CD4-positive, alpha-beta memory T cell (primary cell): ENCODE measurements at regions not wholly inside any gene's neighbourhood (a gene's known extent, or its start where the extent isn't known, plus 50 kb on each side); places are given as distances from the start of the nearest gene placed in this dataset.
A peak's percentile ranks its signal among the peaks of the same experiment; 100 is the strongest.

Experiments used
- CTCF ChIA-PET: fragments of 350-600 bp; sonication (Branson Sonifier 250); formaldehyde crosslinking; loops from one replicate; lab custom pipeline; 2021; ENCODE audit warnings: inconsistent platforms; ENCODE audit not compliant: partially characterized antibody; lab: Charles Lee
- POLR2A ChIA-PET: fragments of 350-600 bp; sonication (Branson Sonifier 250); formaldehyde crosslinking; loops from one replicate; lab custom pipeline; 2021; ENCODE audit not compliant: partially characterized antibody; lab: Charles Lee
- DNase-seq, 5 donors: peaks; one replicate each; pipeline versions ENCODE4 v3.0.0 to v3.0.0-alpha.2; 2020 to 2022; ENCODE audit warnings: mixed read lengths in 1 of 5
- H3K27ac ChIP-seq: one replicate; pipeline ENCODE4 v1.7.0; 2013; ENCODE audit warnings: low read depth, low read length
- H3K27me3 ChIP-seq: 2 replicates; pipeline ENCODE4 v1.7.0; 2013; ENCODE audit warnings: mild to moderate bottlenecking, low read length, moderate library complexity; ENCODE audit not compliant: insufficient read depth
- H3K36me3 ChIP-seq: 2 replicates; pipeline ENCODE4 v1.7.0; 2013; ENCODE audit warnings: mild to moderate bottlenecking, low read length, moderate library complexity; ENCODE audit not compliant: insufficient read depth
- H3K4me1 ChIP-seq: 2 replicates; pipeline ENCODE4 v1.7.0; 2013; ENCODE audit warnings: mild to moderate bottlenecking, low read length, moderate library complexity; ENCODE audit not compliant: insufficient read depth
- H3K4me3 ChIP-seq, 2 donors: one replicate each; pipeline ENCODE4 v1.7.0; 2013; ENCODE audit warnings: low read length in 2 of 2, mild to moderate bottlenecking in 1 of 2
- H3K9me3 ChIP-seq, 2 donors: one replicate each; pipeline ENCODE4 v1.7.0; 2013; ENCODE audit warnings: low read length in 2 of 2, control low read depth in 1 of 2; ENCODE audit not compliant: control insufficient read depth in 1 of 2
- H3K27ac Mint-ChIP-seq, 7 donors: one replicate each; pipeline ENCODE4 v1.8.0; 2020 to 2021; ENCODE audit warnings: mixed read lengths in 7 of 7, mild to moderate bottlenecking in 6 of 7, inconsistent platforms in 3 of 7, moderate library complexity in 3 of 7
- H3K27me3 Mint-ChIP-seq, 2 donors: one replicate each; pipeline ENCODE4 v1.8.0; 2020 to 2021; ENCODE audit warnings: mixed read lengths in 2 of 2
- H3K36me3 Mint-ChIP-seq, 2 donors: one replicate each; pipeline ENCODE4 v1.8.0; 2020 to 2021; ENCODE audit warnings: mixed read lengths in 2 of 2, inconsistent platforms in 1 of 2, mild to moderate bottlenecking in 1 of 2
- H3K4me1 Mint-ChIP-seq, 4 donors: one replicate each; pipeline ENCODE4 v1.8.0; 2020 to 2021; ENCODE audit warnings: mixed read lengths in 4 of 4, mild to moderate bottlenecking in 1 of 4
- H3K4me3 Mint-ChIP-seq, 8 donors: one replicate each; pipeline ENCODE4 v1.8.0; 2020 to 2021; ENCODE audit warnings: mixed read lengths in 8 of 8, mild to moderate bottlenecking in 7 of 8, moderate library complexity in 6 of 8, inconsistent platforms in 3 of 8
- H3K9me3 Mint-ChIP-seq, 8 donors: one replicate each; pipeline ENCODE4 v1.8.0; 2020 to 2021; ENCODE audit warnings: mixed read lengths in 8 of 8, mild to moderate bottlenecking in 5 of 8, inconsistent platforms in 3 of 8, moderate library complexity in 1 of 8
- intact Hi-C: fragments of 100-400 bp; cut with micrococcal nuclease; formaldehyde crosslinking; loops from one replicate; pipeline ENCODE4 v1.15.1; 2023

DNA sequence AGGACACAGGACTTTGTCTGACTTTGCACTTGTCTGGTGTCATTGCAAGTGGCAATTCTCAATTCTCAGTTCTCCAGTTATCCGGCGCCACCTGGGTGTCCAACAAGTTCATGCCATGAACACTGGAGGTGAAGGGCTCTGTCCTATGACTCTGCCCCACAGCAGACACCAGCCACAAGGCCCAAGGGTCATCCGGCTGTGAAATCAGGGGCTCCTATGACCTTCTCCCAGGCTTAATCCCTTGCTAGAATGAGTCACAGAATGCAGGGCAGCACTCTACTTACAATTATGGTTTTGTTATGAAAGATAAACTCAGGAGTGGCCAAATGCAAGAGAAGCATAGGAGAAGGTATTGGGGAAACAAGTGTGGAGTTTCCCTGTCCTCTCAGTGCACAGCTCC is 392.0 kb downstream of the GADD45G start:
- Histone ChIP-seq H3K27me3 (no peaks in the 10 kb centered on the region), H3K4me1 (peaks cover 19% of the 10 kb centered on the region), H3K9me3 (no peaks in the 10 kb centered on the region), H3K4me3 (no peak overlapping the region), H3K27ac (no peak overlapping the region), H3K36me3 (no peaks in the 10 kb centered on the region)
- intact Hi-C loops = loop anchor here (10.0 kb wide), 1 partner anchor 392 kb away; the partner anchor contains the start of gene GADD45G
- ChIA-PET CTCF (no interaction called here), POLR2A (no interaction called here)
- H3K9me3 Mint-ChIP-seq = no peaks in the 10 kb centered on the region
- no peaks in the 10 kb centered on the region for H3K36me3 Mint-ChIP-seq
- peaks cover 11 to 26% (median 24%) of the 10 kb centered on the region in 4 donors for H3K4me1 Mint-ChIP-seq
- H3K4me3 Mint-ChIP-seq = no peak overlapping the region
- H3K27ac Mint-ChIP-seq = peak overlapping the region in 1 of 7 donors; percentile 22
- H3K27me3 Mint-ChIP-seq = peaks cover 0 to 2% of the 10 kb centered on the region in 2 donors
- peak in 1 of 5 donors; percentile 5 for DNase-seq

- Mint-ChIP-seq H3K9me3 (no peaks in the 10 kb centered on the region), H3K27ac (peak overlapping the region in 5 of 7 donors; percentile 13 to 74 (median 65)), H3K36me3 (no peaks in the 10 kb centered on the region), H3K4me3 (peak overlapping the region in 3 of 8 donors; percentile 1 to 70 (median 40)), H3K27me3 (peaks cover 0 to 2% of the 10 kb centered on the region in 2 donors), H3K4me1 (peaks cover 14 to 26% (median 24%) of the 10 kb centered on the region in 4 donors)
- Histone ChIP-seq H3K9me3 (no peaks in the 10 kb centered on the region), H3K27ac (no peak overlapping the region), H3K4me1 (peaks cover 19% of the 10 kb centered on the region), H3K4me3 (no peak overlapping the region), H3K36me3 (no peaks in the 10 kb centered on the region), H3K27me3 (no peaks in the 10 kb centered on the region)
- ChIA-PET POLR2A (interaction anchor here (0.6 kb wide), 1 partner anchor 1789 kb away, joined by 7 read pairs; no protein-coding TSS in a partner anchor), CTCF (interaction anchor here (1.6 kb wide), 1 partner anchor 400 kb away, joined by 4 read pairs; no protein-coding TSS in a partner anchor)
- no peak for DNase-seq
- intact Hi-C loops = loop anchor here (10.0 kb wide), 1 partner anchor 394 kb away; the partner anchor contains the start of gene GADD45G
These were observed 393.8 kb downstream of the GADD45G start for GRCh38 chr9:89998633-89999032.

GRCh38 chr9:89999176-89999533 is 394.3 kb downstream of the GADD45G start:
- H3K27ac ChIP-seq = no peak overlapping the region

GRCh38 chr9:89999534-90000370 is 394.9 kb downstream of the GADD45G start:
- Histone ChIP-seq H3K4me3 (peak overlapping the region in 1 of 2 donors; percentile 44), H3K9me3 (no peaks in the 10 kb centered on the region), H3K27me3 (no peaks in the 10 kb centered on the region), H3K27ac (no peak overlapping the region), H3K36me3 (no peaks in the 10 kb centered on the region), H3K4me1 (peaks cover 19% of the 10 kb centered on the region)
- Mint-ChIP-seq H3K36me3 (no peaks in the 10 kb centered on the region), H3K9me3 (peaks cover 0 to under 1% (median 0%) of the 10 kb centered on the region in 8 donors), H3K4me3 (peak overlapping the region; percentile 49 to 78 (median 66)), H3K27me3 (peaks cover 0 to 2% of the 10 kb centered on the region in 2 donors), H3K4me1 (peaks cover 14 to 26% (median 24%) of the 10 kb centered on the region in 4 donors), H3K27ac (peak overlapping the region in 6 of 7 donors; percentile 37 to 93 (median 55))
- ChIA-PET CTCF (interaction anchor here (1.3 to 1.6 kb wide), 3 partner anchors 11 to 402 kb away, joined by 3 to 6 read pairs (median 4); no protein-coding TSS in a partner anchor), POLR2A (no interaction called here)
- peak in 4 of 5 donors; percentile 8 to 28 (median 23) for DNase-seq
- intact Hi-C loops = loop anchor here (10.0 kb wide), 1 partner anchor 395 kb away; the partner anchor contains the start of gene GADD45G

More at GRCh38 chr9:89999176-89999533, 394.3 kb downstream of the GADD45G start:
- no peaks in the 10 kb centered on the region for H3K9me3 Mint-ChIP-seq
- intact Hi-C loops = loop anchor here (10.0 kb wide), 1 partner anchor 394 kb away; the partner anchor contains the start of gene GADD45G
- ChIA-PET CTCF (interaction anchor here (1.3 to 1.6 kb wide), 2 partner anchors 396 to 401 kb away, joined by 4 to 6 read pairs; no protein-coding TSS in a partner anchor), POLR2A (no interaction called here)
- H3K4me3 ChIP-seq = no peak overlapping the region
- no peaks in the 10 kb centered on the region for H3K9me3 ChIP-seq
- peak overlapping the region in 6 of 8 donors; percentile 25 to 78 (median 68) for H3K4me3 Mint-ChIP-seq
- no peaks in the 10 kb centered on the region for H3K36me3 ChIP-seq
- H3K27me3 ChIP-seq = no peaks in the 10 kb centered on the region
- H3K36me3 Mint-ChIP-seq = no peaks in the 10 kb centered on the region
- DNase-seq = no peak
- H3K4me1 ChIP-seq = peaks cover 19% of the 10 kb centered on the region
- H3K27me3 Mint-ChIP-seq = peaks cover 0 to 2% of the 10 kb centered on the region in 2 donors
- peak overlapping the region in 3 of 7 donors; percentile 17 to 65 (median 48) for H3K27ac Mint-ChIP-seq
- peaks cover 14 to 26% (median 24%) of the 10 kb centered on the region in 4 donors for H3K4me1 Mint-ChIP-seq

DNA sequence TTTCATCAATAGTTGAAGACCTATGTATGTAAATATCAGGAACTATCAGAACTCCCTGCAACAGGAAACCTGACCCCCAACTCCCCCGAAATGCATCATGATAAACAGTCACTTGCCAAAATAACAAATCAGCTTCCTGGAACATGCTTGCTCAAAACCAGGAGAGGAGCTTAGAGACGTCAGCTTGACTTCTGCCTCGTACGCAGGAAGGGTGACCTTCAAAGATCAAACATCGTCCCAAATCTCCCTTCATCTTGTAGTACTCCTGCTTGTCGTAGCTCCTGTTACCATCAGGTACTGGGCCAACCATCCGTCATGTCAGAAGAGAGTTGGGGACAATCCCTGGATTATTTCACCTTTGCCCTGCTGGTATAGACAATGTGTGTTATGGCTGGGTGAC is 396.1 kb downstream of the GADD45G start:
- no peak overlapping the region for H3K27ac ChIP-seq
- no peaks in the 10 kb centered on the region for H3K9me3 ChIP-seq
- H3K4me1 ChIP-seq = peaks cover 19% of the 10 kb centered on the region
- Mint-ChIP-seq H3K9me3 (peaks cover 0 to 8% (median 0%) of the 10 kb centered on the region in 8 donors), H3K27me3 (peaks cover 0 to 2% of the 10 kb centered on the region in 2 donors), H3K4me1 (peaks cover 14 to 26% (median 24%) of the 10 kb centered on the region in 4 donors), H3K27ac (peak overlapping the region in 3 of 7 donors; percentile 25 to 48 (median 35)), H3K4me3 (peak overlapping the region in 4 of 8 donors; percentile 9 to 73 (median 44)), H3K36me3 (no peaks in the 10 kb centered on the region)
- POLR2A ChIA-PET = no interaction called here
- no peaks in the 10 kb centered on the region for H3K36me3 ChIP-seq
- no peaks in the 10 kb centered on the region for H3K27me3 ChIP-seq
- CTCF ChIA-PET = interaction anchor here (0.7 to 1.5 kb wide), 3 partner anchors 10 to 403 kb away, joined by 3 read pairs; no protein-coding TSS in a partner anchor
- intact Hi-C loops = no loop called here
- no peak for DNase-seq
- no peak overlapping the region for H3K4me3 ChIP-seq

- CTCF ChIA-PET = interaction anchor here (0.7 to 1.5 kb wide), 2 partner anchors 9 to 404 kb away, joined by 3 read pairs; no protein-coding TSS in a partner anchor
- H3K27ac Mint-ChIP-seq = no peak overlapping the region
- intact Hi-C loops = no loop called here
These were observed 396.9 kb downstream of the GADD45G start for GRCh38 chr9:90001747-90002146.

More at GRCh38 chr9:90001747-90002146, 396.9 kb downstream of the GADD45G start:
- DNase-seq = no peak
- Histone ChIP-seq H3K4me3 (no peak overlapping the region), H3K36me3 (no peaks in the 10 kb centered on the region), H3K4me1 (peaks cover 19% of the 10 kb centered on the region), H3K9me3 (no peaks in the 10 kb centered on the region), H3K27ac (no peak overlapping the region), H3K27me3 (no peaks in the 10 kb centered on the region)
- POLR2A ChIA-PET = no interaction called here
- Mint-ChIP-seq H3K27me3 (peaks cover 0 to 2% of the 10 kb centered on the region in 2 donors), H3K9me3 (peaks cover 0 to 8% (median 0%) of the 10 kb centered on the region in 8 donors), H3K4me3 (no peak overlapping the region), H3K4me1 (peaks cover 14 to 26% (median 24%) of the 10 kb centered on the region in 4 donors), H3K36me3 (no peaks in the 10 kb centered on the region)
